ENCODE measurements at regions not wholly inside any gene's neighbourhood (a gene's known extent, or its start where the extent isn't known, plus 50 kb on each side); places are given as distances from the start of the nearest gene placed in this dataset.

DNA sequence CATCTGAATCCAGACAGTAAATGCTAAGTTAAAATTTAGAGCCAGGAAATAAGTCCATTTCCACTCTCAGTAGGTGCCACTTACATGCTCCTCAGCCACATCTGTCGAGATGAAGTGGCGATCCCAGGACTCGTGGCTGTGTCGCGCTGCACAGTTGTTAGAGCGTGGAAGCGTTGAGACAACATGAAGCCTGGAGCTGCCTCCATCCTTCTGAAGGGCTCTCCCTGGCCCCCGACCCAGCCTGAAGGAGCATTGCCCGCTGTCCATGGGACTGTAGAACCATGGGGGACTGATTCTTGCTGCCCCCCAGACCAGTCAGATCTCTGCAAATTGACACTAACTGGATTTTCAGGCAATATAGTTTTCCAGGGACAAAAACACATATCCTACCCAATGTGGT is 58.9 kb downstream of the IRX1 start:
- no peak for DNase-seq

DNA sequence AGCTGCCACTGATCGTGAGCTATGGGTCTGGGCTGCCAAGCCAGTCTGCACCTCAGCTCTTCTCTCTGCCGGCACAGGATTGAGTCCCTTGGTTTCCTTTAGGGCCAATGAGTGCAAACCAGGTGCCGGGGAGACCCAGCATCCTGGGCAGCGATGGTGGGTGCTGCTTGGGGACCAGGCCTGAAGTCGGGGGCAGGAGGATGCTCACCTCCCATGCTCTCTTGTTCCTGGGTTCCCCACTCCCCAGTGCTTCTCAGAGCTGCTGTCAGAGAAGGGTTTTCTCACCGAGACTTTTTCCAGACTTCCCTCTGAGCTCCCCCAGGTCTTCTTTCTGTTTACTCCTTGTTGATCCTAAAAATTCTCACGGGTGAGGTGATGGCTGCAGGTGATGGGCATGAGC is 61.2 kb downstream of the IRX1 start:
- DNase-seq = no peak

DNA sequence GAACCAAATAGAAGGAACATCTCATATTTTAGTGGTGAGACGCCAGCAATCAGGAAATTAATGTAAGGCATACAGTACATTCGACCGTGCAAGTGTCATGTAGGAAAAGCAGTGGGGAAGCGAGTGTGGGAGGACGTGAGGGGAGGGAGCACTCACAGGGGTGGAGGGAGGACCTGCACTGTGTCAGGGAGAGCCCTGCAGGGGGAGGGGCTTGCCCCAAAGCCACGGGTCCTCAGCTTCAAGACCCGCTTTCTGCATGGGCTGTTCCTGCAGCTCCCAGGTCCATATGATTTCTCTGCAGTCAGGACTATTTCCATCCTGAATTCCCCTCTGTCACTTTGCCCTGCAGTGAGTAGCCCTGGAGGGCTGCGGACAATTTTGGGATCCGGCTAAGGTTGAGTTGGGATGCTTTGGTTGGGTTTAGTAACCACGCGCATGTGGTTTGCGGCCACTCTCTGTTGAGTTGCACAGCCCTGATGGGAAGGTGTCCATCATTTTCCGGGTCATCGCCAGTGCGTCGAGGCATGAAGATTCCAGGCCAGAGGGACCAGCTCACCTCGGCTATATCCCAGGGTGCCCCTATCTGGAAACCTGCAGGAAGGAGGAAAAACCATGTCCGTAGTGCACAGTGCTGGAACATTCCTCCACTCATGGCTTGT is 61.9 kb downstream of the IRX1 start:
- DNase-seq = no peak

DNA sequence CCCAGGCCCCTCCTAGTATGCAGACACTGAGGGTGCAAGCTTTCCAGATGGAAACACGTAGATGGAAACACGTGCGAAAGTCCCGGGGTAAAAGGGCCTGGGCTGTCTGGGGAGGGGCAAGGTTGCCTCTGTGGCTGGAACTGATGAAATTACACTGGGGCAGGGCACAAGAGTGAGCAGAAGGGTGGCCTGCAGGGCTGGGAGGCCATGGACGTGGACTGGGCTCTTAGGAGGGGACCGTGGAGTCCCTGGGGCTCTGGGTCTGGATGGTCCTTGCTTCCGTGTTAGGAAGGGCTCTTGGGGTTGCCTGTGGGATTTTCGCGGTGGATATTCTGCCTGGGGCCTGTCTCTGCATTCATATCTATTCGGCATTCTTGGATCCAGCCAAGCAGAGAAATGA is 63.3 kb downstream of the IRX1 start:
- no peak for DNase-seq

DNA sequence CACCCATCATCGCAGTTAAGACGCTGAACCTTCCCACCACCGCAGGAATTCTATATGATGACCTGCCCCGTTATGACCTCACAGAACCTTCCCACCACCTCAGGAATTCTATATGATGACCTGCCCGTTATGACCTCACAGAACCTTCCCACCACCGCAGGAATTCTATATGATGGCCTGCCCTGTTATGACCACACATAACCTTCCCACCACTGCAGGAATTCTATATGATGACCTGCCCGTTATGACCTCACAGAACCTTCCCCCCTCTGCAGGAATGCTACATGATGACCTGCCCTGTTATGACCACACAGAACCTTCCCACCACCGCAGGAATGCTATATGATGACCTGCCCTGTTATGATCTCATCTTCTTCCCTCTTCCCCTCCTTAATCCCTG is 64.3 kb downstream of the IRX1 start:
- DNase-seq = no peak

DNA sequence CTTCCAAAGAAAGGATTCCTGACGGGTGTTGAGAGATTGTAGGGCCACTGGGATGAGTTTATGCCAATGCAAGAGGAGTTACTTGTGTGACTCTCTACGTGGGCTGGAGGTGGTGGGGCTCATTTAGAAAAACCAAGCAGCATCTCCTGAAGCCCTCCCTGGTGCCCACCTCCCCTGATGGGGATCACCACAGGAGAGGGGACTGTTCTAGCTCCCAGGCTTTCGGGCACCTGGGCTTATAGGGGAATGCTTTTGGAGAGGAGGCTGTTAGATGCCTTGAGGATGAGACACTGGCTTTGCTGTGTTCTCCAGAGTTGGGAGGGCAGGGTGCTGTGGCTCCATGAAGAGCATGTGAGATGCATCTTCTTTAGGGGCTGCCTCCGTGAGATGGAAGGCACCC is 65.0 kb downstream of the IRX1 start:
- no peak for DNase-seq

DNA sequence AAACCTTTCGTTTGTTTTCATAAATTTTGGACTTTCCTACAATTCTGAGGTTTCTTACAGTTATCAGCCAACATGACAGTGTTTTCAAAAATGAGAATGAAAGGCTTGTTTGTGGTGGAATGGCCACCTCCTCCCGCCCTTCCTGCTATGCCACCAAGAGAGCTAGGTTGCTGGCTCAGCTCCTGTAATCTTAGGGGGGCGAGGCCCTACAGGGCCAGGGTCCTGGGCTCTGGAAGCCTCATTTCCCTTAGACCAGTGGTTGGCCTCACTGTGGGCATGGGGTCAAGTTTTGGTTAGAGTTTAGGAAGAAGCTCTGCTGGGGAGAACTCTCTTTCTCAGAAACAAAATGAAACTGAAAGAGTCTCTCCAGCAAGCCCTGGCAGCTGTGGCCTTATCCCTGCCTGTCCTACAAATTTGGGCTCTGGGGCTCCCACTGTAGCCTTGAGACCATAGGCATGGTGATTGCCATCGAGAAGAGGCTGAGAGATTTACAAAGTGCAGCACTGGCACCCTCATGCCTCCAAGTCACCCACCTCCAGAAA is 66.2 kb downstream of the IRX1 start:
- DNase-seq = no peak

DNA sequence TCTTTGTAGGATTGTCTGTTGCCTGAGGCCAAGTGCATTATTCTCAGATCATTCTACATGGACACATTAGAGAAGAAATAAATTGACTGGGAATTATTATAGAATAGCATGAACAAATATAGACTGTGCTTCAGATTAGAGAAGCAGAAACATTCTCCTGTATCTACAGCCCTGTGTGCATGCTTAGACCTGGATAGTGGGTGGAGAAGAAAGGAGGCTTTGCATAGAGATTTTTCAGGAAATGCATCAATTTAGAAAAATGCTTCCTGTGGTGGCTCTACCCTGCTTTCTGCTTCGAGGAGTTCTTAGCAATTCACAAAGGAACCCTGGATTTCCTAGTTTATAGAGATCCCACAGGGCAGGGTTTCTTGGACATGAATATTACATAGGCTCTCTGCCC is 66.7 kb downstream of the IRX1 start:
- no peak for DNase-seq

DNA sequence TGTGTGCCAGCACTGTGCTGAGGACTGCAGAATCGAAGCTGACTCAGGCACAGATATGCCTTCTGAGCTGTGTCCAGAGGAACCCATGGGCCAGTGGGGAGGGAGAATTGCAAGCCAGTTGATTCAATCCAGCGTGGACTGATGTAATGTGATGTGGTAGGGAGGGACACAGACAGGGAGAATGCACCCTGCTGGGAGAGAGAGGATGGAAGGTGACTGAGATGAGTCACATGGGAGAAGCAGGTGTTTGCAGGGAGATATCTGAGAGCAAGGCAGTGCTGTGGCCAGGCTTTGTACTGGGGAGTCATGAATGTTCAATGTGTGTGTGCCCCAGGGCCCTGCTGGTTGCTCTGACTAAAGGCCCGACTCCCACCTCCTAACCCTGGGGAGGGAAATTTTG is 75.7 kb downstream of the IRX1 start:
- no peak for DNase-seq

DNA sequence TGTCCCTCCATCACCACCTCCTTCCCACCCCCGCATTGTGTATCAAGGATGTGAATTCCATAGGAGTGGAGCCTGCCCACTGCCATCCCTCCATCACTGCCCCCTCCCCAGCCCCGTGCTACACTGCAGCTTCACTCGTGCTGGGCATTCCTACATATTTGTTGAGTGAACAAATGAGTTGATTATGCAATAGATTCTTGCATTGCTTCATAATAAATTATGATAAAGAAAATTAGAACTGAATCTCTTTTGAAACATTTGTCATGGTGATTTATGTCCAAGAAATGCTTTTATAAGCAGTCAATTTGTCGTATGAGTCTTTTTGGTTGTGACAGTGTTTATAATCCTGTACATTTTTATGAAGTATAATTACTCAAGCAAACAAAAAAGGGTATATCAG is 83.2 kb downstream of the IRX1 start:
- no peak for DNase-seq

DNA sequence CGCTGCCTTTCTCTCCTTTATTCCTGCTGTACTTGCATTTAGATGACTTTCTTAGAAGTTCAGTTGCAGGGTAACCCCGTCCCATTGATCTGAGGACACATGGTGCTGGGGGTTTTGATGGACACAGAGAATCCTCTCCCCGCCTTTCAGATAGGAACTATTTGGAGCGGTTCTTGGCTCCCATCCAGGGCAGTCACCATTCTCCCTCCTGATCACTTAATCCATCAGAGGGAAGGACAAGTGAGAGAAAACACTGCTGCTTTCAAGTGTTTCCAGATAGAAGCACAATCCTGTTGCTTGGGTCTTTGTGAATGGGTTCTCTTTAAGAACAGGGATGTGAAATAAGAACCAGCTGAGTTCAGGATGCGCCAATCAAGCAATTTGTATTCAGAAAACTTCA is 85.2 kb downstream of the IRX1 start:
- no peak for DNase-seq

DNA sequence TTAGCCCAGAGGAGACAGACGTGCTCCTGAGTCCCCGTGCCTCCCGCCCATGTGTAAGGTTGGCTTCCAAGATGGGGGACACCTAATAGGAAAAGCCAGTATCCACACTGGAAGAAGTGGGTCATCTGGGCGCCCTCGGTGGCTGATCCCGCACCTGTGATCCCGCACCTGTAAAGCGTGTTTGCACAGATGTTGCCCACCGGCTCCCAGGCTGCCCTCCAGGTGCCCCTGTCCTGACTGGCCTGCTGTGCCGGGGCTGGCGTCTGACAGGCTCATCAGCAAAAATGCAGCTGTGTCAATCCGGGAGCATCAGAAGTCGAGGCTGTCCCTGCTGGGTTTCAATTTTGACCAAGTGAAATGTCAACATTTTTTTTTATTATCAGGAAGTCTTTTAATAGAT is 88.5 kb downstream of the IRX1 start:
- no peak for DNase-seq

DNA sequence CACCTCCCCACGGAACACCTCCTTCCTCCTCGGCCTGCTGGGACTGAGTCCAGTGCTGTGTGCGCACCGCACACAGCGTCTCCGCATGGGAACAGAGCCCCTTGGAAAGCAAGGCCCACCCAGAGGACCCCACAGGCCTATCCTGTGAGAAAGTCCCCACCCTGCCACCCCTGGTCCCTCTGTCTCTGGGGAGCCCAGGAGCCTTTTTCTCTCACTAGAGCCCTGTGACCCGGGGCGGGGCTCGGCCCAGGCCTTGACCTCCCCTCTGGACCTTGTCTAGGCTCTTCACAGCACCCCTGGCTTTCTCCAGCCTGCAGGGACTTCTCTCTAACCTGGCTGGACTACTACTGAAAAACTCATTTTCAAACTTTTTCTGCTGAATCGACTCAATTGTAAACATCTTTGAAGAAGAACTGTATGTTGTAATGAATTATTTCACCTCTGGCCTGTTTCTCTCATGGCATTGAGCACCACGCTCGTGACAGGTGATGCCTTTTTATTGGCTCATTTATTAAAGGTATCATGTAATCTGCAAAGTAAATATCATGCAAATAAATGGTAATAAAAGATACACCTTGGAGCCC is 89.2 kb downstream of the IRX1 start:
- no peak for DNase-seq

DNA sequence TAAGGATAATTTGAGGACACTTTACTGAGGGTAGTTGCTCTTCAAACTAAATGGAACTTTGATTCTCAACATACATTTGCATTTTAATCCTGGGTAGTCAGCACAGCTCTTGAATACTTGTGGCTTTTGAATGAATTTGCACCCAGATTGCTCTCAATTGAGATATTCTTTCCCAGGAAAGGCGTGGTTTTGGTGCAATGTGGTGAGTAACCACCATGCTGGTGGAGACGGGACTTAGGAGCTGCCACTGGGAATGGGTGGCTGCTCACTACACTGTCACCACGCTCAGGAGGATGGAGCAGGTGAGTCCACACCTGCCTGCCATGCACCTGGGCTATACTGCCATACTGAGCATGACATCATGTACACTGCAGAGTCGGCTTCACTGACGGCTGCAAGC is 99.2 kb downstream of the IRX1 start:
- DNase-seq = no peak

DNA sequence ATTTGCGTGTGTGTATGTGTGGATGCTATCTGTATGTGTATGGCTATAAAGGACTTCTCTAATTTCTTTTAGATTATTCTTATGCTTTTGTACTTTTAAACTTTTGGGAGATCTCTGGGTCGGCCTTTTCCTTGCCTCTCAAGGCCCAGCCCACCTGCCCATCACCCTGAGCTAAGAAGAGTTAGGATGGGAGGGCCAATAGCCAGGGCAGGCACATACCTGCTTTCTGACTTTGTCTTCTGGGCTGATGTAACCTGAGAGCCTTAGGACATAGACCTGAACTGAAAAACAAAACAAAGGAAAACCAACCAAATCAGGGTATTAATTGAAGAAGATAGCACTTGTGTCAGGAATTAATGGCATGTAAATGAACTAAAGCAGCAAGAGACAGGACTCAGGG is 100.2 kb downstream of the IRX1 start:
- DNase-seq = no peak

DNA sequence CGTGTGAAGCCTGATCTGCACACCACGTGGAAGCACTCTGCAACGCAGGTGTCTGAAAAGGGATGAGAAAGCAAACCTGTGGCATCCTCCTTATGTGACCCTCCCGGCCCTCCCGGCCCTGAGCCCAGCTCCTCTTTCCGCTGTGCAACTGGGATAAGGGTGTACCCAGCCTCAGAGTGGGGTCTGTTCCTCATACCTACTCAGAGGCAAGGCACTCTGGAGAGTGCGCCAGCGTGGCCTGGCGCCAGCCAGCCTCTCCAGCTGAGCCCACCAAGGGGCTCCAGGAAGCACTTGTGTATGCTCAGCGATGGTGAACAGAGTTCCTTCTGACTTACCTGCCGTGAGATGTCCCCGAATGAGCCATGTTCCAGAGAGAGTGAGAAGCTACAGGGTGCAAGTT is 102.8 kb downstream of the IRX1 start:
- DNase-seq = no peak

DNA sequence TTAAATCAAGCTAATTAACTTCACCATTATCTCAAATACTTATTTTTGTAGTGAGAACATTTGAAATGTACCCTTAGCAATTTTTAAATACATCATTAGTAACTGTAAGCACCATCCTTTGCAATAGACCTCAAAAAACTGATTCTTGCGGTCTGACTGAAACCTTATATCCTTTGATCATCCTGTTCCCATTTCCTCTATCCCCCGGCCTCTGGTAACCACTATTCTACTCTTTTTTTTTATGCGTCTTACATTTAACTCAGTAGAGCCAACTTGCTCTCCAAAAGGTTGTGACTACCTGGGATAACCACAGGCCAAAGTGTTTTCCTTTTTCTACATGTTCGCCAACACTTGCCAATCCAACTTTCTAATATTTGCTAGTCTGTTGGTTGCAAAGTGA is 106.1 kb downstream of the IRX1 start:
- DNase-seq = no peak

DNA sequence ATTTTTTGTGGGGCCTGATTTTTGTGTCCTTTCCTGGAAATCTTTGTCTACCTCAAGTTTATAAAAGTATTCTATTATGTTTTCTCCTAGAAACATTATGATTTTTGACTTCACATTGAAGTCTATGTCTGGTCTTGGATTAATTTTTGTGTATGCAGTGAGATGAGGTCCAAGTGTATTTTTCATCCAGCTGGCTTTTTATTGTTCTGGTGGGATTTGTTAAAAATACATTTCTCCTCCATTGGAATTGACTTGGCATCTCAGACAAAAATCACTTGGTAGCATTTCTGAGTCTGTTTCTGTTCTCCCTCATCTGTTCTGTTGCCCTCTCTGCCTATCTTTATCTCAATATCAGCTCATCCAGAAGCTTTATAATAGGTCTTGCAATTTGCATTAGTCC is 109.0 kb downstream of the IRX1 start:
- DNase-seq = no peak

DNA sequence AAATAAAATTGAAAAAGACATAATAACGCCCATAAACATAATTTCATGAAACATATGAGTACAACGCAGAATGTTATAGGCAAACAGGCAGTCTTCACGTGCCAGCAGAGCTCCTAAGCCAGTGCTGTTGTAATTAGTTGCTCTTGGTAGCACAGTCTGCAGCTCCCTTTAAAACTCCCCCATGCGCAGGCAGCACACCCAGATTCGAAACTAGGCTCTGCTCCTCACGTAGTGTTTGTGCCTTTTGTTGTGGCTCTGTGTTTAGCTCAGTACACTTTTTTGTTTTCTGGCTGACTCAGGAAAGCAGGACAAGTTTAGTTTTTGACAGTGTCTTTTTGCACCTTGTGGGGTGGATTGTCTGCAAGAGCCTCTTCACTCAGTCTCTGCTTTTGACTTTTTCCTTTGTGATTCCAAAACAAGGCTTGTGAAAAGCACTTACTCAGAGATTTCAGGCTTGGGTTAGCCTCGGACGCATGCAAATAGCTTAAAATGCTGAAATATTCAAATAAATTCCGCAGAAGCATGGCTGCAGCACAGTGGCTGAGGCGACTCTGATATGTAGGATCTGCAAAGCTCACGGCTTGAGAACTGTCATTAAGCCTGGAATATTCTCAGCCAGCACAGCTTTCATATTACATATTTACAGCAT is 113.6 kb downstream of the IRX1 start:
- DNase-seq = no peak

DNA sequence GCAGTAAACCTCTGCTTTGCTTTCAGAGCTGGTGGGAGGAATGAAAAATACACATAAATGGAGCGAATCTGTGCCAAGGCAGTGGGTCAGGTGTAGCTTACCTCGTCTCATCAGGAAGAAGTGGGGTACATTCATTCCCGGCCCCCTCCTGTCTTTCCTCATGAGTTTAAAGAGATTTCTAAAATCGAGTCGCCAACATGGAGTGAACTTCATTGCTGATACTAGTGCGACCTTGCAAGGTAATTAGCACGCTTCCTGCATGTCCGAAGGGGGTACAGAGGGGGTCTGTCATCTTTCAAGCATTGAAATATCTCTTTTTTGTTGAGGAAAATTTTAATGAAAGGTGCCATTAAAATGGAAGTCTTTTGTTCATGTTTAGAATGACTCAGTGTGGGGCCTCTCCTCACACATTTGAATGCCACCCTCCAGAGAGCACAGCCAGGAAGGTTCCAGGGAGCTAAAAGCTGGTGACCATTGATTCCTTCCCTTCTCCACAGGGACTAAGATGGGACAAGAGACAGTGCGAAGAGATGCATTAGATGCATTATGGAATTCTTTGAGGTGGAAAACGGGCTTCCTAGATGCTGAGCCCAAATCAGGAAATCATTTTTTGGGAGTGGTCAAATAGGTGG is 114.2 kb downstream of the IRX1 start:
- DNase-seq = no peak

DNA sequence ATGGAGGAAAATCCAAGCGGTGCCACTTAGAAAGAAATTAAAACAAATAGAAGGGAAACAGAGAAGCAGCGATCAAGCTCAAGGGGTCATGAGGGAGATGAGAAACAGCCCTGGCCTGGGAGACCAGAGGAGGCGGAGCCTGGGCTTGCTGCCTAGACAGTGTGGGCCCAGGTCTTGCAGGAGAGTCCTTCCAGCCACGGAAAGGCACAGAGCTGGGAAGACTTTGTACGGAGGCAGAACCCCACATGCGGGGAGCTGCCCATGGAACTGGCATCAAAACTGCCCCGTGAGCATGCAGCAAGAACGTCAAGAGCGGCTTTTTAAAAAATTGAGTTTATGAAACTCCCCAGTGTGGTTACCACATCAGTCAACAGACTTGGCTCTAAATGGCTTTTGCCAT is 119.4 kb downstream of the IRX1 start:
- DNase-seq = no peak

DNA sequence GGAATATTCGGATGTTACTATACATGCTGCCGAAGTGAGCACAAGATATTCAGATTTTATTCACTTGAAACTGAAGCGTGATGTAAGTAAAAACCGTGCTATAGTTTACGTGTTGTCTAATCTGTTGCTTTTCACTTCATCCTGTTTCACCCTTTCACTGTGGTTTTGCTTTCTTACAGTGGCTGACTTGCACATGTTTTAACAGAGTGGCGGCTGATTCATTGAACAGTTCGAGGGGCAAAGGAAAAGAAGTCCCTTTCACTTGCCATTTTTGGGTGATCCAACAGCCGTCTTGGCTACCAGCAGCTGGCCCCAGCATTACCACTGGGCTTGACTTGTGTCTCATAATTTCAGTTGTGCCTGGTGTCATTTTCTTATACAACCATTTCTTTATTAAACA is 134.0 kb downstream of the IRX1 start:
- DNase-seq = no peak

DNA sequence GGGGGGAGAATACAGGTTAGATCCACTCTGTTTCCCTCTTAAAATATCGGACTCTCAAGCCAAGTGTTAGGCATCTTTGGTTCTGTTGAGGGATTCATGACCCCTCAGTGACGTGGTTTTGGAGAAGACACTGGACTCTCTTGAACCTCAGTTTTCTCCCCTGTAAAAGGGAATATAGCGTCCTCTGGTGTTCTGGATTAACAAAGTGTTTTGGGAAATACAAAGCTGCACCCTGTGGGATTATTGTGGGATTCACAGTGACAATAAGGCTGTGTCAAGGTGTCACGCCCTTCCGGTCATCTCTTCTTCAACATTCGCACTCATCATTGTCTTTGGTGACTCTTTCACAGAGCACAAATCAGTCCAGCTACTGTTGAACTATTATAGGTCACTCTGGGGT is 139.0 kb downstream of the IRX1 start:
- no peak for DNase-seq

DNA sequence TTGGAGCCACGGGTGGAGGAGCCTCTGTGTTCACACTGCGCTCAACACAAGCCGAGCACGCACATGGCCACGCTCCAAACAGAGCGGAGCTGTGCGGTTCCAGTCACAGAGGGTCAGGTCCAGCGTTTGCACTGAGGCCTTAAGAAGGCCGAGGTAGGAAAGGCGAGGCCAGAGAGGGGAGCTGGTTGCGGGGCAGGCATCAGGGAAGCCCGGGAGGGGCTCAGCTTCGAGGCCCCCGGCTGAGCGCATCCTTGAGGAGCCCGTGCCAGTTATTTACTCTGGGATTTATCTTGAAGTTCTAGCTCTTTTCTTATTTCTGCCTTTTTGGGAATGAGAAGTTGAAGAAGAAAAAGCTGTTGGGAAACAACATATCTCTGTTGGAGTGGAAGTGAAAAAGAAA is 140.8 kb downstream of the IRX1 start:
- no peak for DNase-seq

All from stimulated activated CD4-positive, alpha-beta T cell treated with anti-CD3 and anti-CD28 coated beads, Interleukin-2, amount 100 ng/mL, for 24 hours (primary cell).